GM21390 (cell line): ENCODE measurements at regions not wholly inside any gene's neighbourhood (a gene's known extent, or its start where the extent isn't known, plus 50 kb on each side); places are given as distances from the start of the nearest gene placed in this dataset.

Source experiments
- ATAC-seq: cut with Tn5 transposase; IDR thresholded peaks from one replicate; pipeline ENCODE4 v1.9.1; 2021; ENCODE audit not compliant: unreplicated experiment

GRCh38 chr7:96495751-96496216 is 173.9 kb upstream of the SLC25A13 start:
- no peak for ATAC-seq

GRCh38 chr7:96486681-96487080 is 164.8 kb upstream of the SLC25A13 start:
- no peak for ATAC-seq

- no peak for ATAC-seq
These were observed 162.9 kb upstream of the SLC25A13 start for GRCh38 chr7:96484845-96485244.

GRCh38 chr7:96484091-96484490 is 162.2 kb upstream of the SLC25A13 start:
- no peak for ATAC-seq

- ATAC-seq: no peak
These were observed 159.9 kb upstream of the SLC25A13 start for GRCh38 chr7:96481796-96482195.

- ATAC-seq: no peak
These were observed 157.2 kb upstream of the SLC25A13 start for GRCh38 chr7:96479015-96479645.

GRCh38 chr7:96471606-96472005 is 149.7 kb upstream of the SLC25A13 start:
- no peak for ATAC-seq

- no peak for ATAC-seq
These were observed 130.2 kb upstream of the SLC25A13 start for GRCh38 chr7:96452146-96452545.

GRCh38 chr7:96449094-96449493 is 127.2 kb upstream of the SLC25A13 start:
- ATAC-seq: no peak

- ATAC-seq: no peak
These were observed 125.3 kb upstream of the SLC25A13 start for GRCh38 chr7:96447109-96447645.

GRCh38 chr7:96441436-96442084 is 119.7 kb upstream of the SLC25A13 start:
- ATAC-seq: no peak

GRCh38 chr7:96440328-96440727 is 118.4 kb upstream of the SLC25A13 start:
- no peak for ATAC-seq

GRCh38 chr7:96436880-96437279 is 115.0 kb upstream of the SLC25A13 start:
- ATAC-seq: no peak

- ATAC-seq: no peak
These were observed 108.5 kb upstream of the SLC25A13 start for GRCh38 chr7:96430356-96430755.

- no peak for ATAC-seq
These were observed 105.2 kb upstream of the SLC25A13 start for GRCh38 chr7:96427143-96427542.

GRCh38 chr7:96426685-96427084 is 104.8 kb upstream of the SLC25A13 start:
- no peak for ATAC-seq

- no peak for ATAC-seq
These were observed 104.1 kb upstream of the SLC25A13 start for GRCh38 chr7:96426027-96426426.

- ATAC-seq: no peak
These were observed 102.5 kb upstream of the SLC25A13 start for GRCh38 chr7:96424411-96424810.

- ATAC-seq: no peak
These were observed 100.5 kb upstream of the SLC25A13 start for GRCh38 chr7:96422388-96422787.

- ATAC-seq: no peak
These were observed 96.7 kb upstream of the SLC25A13 start for GRCh38 chr7:96418581-96418980.

GRCh38 chr7:96417784-96418183 is 95.9 kb upstream of the SLC25A13 start:
- no peak for ATAC-seq

GRCh38 chr7:96416599-96416998 is 94.7 kb upstream of the SLC25A13 start:
- ATAC-seq: no peak
